ENCODE measurements at regions not wholly inside any gene's neighbourhood (a gene's known extent, or its start where the extent isn't known, plus 50 kb on each side); places are given as distances from the start of the nearest gene placed in this dataset.

- TF ChIP-seq, protein P1, sequence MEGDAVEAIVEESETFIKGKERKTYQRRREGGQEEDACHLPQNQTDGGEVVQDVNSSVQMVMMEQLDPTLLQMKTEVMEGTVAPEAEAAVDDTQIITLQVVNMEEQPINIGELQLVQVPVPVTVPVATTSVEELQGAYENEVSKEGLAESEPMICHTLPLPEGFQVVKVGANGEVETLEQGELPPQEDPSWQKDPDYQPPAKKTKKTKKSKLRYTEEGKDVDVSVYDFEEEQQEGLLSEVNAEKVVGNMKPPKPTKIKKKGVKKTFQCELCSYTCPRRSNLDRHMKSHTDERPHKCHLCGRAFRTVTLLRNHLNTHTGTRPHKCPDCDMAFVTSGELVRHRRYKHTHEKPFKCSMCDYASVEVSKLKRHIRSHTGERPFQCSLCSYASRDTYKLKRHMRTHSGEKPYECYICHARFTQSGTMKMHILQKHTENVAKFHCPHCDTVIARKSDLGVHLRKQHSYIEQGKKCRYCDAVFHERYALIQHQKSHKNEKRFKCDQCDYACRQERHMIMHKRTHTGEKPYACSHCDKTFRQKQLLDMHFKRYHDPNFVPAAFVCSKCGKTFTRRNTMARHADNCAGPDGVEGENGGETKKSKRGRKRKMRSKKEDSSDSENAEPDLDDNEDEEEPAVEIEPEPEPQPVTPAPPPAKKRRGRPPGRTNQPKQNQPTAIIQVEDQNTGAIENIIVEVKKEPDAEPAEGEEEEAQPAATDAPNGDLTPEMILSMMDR (IDR thresholded peaks at IDR 0.05) = no peak
- H3K4me1 ChIP-seq = no peaks in the 10 kb centered on the region
- no peak overlapping the region for H3K4me3 ChIP-seq
- H3K36me3 ChIP-seq = no peaks in the 10 kb centered on the region
- no peak for DNase-seq (ENCODE audit: low spot score)
- no peaks in the 10 kb centered on the region for H3K27me3 ChIP-seq
- H3K9me3 ChIP-seq = no peaks in the 10 kb centered on the region
- no peak overlapping the region for H3K27ac ChIP-seq
Observed at GRCh38 chr16:5578980-5579379, 481.4 kb upstream of the EEF2KMT start.

DNA sequence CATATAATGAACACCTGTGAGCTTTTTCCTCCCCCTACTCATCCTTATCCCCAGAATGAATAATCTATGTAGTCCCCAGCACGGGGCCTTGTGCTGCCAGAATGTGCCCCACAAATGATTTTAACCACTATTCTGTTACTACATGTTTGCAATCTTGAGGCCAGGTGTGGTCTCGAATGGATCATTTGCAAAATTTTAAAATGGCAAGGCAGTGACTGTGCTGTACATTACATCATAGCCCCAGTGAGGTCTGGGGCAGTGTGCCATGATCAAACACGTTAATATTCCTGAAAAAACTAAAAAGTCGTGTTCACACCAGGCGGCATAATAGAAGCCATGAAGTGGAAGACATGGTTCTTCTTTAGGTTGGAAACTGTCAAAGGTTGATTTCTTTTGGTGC is 479.9 kb upstream of the EEF2KMT start:
- H3K9me3 ChIP-seq = no peaks in the 10 kb centered on the region
- no peaks in the 10 kb centered on the region for H3K27me3 ChIP-seq
- H3K4me1 ChIP-seq = no peaks in the 10 kb centered on the region
- no peak overlapping the region for H3K4me3 ChIP-seq
- no peak overlapping the region for H3K27ac ChIP-seq
- H3K36me3 ChIP-seq = no peaks in the 10 kb centered on the region
- TF ChIP-seq, protein P1 (IDR thresholded peaks at IDR 0.05) = no peak
- DNase-seq (ENCODE audit: low spot score) = no peak

DNA sequence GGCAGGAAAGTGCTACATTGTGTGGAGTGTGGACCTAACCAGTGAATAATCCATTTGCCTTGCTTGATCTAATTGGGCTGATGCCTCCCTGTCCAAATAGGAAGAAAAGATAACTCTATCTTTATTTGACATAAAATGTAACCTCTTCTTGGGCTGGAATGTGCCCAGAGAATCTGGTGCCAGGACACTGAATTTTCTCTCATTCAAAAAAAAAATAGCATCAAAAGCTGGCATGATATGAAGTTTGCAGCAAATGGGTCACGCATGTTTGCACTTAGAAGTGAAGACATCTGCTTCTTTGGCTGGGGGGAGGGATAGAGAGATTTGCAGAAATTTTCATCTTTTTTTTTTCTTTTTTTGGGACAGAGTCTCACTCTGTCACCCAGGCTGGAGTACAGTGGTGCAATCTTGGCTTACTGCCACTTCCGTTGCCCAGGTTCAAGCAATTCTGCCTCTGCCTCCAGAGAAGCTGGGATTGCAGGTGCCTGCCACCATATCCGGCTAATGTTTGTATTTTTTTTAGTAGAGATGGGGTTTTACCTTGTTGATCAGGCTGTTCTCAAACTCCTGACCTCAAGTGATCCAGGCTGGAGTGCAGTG is 478.2 kb upstream of the EEF2KMT start:
- Histone ChIP-seq H3K4me3 (no peak overlapping the region), H3K4me1 (no peaks in the 10 kb centered on the region), H3K36me3 (no peaks in the 10 kb centered on the region), H3K9me3 (no peaks in the 10 kb centered on the region), H3K27ac (no peak overlapping the region), H3K27me3 (no peaks in the 10 kb centered on the region)
- no peak for DNase-seq (ENCODE audit: low spot score)
- TF ChIP-seq, protein P1 (IDR thresholded peaks at IDR 0.05) = no peak

GRCh38 chr16:5575121-5575520 is 477.5 kb upstream of the EEF2KMT start:
- Histone ChIP-seq H3K36me3 (no peaks in the 10 kb centered on the region), H3K27ac (no peak overlapping the region), H3K4me3 (no peak overlapping the region), H3K4me1 (no peaks in the 10 kb centered on the region), H3K9me3 (no peaks in the 10 kb centered on the region), H3K27me3 (no peaks in the 10 kb centered on the region)
- TF ChIP-seq, protein P1 (IDR thresholded peaks at IDR 0.05) = no peak
- DNase-seq (ENCODE audit: low spot score) = no peak

DNA sequence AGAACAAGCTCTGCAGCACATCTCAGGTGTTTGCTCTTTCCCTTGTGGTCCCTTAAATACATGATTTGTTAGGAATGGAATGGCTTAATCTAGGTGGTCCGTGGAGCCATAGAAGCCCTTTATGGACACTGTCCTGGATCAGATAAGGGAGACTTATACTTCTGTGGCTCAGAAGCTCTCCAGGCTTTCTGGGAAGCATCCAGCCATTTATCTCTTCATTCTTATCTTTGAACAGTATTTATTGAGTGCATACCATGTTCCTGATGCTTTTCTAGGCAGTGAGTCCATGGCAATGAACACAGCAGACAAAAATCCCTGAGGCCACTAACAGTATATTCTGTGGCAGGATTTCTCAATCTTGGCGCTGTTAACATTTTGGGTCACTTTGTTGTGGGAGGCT is 474.5 kb upstream of the EEF2KMT start:
- no peaks in the 10 kb centered on the region for H3K4me1 ChIP-seq
- H3K4me3 ChIP-seq = no peak overlapping the region
- no peak overlapping the region for H3K27ac ChIP-seq
- TF ChIP-seq, protein P1 (IDR thresholded peaks at IDR 0.05) = no peak
- no peaks in the 10 kb centered on the region for H3K27me3 ChIP-seq
- no peaks in the 10 kb centered on the region for H3K36me3 ChIP-seq
- H3K9me3 ChIP-seq = no peaks in the 10 kb centered on the region
- DNase-seq (ENCODE audit: low spot score) = no peak

DNA sequence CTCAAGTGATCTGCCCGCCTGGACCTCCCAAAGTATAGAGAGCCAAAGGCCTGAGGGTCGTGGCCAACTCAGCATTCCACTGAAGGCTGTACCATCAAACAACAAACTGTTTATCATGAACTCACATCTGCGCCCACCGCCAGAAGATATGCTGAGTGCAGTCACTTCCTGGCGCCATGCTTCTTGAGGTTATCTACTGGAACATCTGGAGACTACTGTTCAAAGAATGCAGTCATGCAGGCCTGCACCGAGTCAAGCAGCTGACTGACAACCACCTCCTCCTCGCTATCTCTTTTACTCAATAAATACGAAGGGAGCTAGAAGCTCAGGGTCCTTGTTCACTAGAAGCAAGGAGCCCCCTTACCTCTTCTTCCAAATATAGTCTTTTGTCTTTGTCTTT is 473.9 kb upstream of the EEF2KMT start:
- H3K27me3 ChIP-seq = no peaks in the 10 kb centered on the region
- no peaks in the 10 kb centered on the region for H3K9me3 ChIP-seq
- no peaks in the 10 kb centered on the region for H3K4me1 ChIP-seq
- TF ChIP-seq, protein P1 (IDR thresholded peaks at IDR 0.05) = no peak
- no peak overlapping the region for H3K27ac ChIP-seq
- H3K4me3 ChIP-seq = no peak overlapping the region
- no peaks in the 10 kb centered on the region for H3K36me3 ChIP-seq
- no peak for DNase-seq (ENCODE audit: low spot score)

Measured in right atrium auricular region (tissue), 2 donors.